OCI-LY1 (cell line): ENCODE measurements at regions not wholly inside any gene's neighbourhood (a gene's known extent, or its start where the extent isn't known, plus 50 kb on each side); places are given as distances from the start of the nearest gene placed in this dataset.

Source experiments
- H2AFZ ChIP-seq: fragments of 200-600 bp; sonication (generic), shearing (Covaris generic); 2 replicates; pipeline ENCODE4 v1.6.0; 2014; ENCODE audit warnings: antibody characterized with exemption, mild to moderate bottlenecking, low read length
- H3F3A ChIP-seq: fragments of 200-600 bp; sonication (generic), shearing (Covaris generic); 2 replicates; pipeline ENCODE4 v1.6.0; 2014; ENCODE audit warnings: mild to moderate bottlenecking, antibody characterized with exemption, low read length, moderate library complexity; ENCODE audit not compliant: insufficient read depth
- H3K27ac ChIP-seq: fragments of 200-600 bp; sonication (generic); 2 replicates; pipeline ENCODE4 v1.5.1; 2014; ENCODE audit warnings: low read length, mixed run types, mild to moderate bottlenecking, low read depth; ENCODE audit not compliant: poor library complexity, severe bottlenecking
- H3K27me3 ChIP-seq: fragments of 200-600 bp; sonication (generic); 2 replicates; pipeline ENCODE4 v1.6.0; 2014; ENCODE audit warnings: antibody characterized with exemption, mild to moderate bottlenecking, low read length, moderate library complexity; ENCODE audit not compliant: insufficient read depth
- H3K36me3 ChIP-seq: fragments of 200-600 bp; sonication (generic); 2 replicates; pipeline ENCODE4 v1.6.1; 2014; ENCODE audit warnings: mild to moderate bottlenecking, antibody characterized with exemption, low read length, moderate library complexity, mixed read lengths; ENCODE audit not compliant: insufficient read depth
- H3K4me1 ChIP-seq: fragments of 200-600 bp; sonication (generic); 2 replicates; pipeline ENCODE4 v1.5.1; 2014; ENCODE audit warnings: mild to moderate bottlenecking, low read length, moderate library complexity; ENCODE audit not compliant: insufficient read depth, severe bottlenecking
- H3K4me2 ChIP-seq: fragments of 200-600 bp; sonication (generic), shearing (Covaris generic); 2 replicates; pipeline ENCODE4 v1.6.1; 2014; ENCODE audit warnings: low read length
- H3K4me3 ChIP-seq: fragments of 200-600 bp; sonication (generic); 2 replicates; pipeline ENCODE4 v1.5.1; 2014; ENCODE audit warnings: low read length, low read depth, mild to moderate bottlenecking, mixed read lengths; ENCODE audit not compliant: poor library complexity, severe bottlenecking
- H3K79me2 ChIP-seq: fragments of 200-600 bp; shearing (Covaris generic); 2 replicates; pipeline ENCODE4 v1.6.1; 2016; ENCODE audit warnings: mixed run types, low read length, mixed read lengths; ENCODE audit not compliant: insufficient read depth
- H3K9ac ChIP-seq: fragments of 200-600 bp; sonication (generic), shearing (Covaris generic); 2 replicates; pipeline ENCODE4 v1.6.1; 2014; ENCODE audit warnings: mild to moderate bottlenecking, low read length, mixed read lengths
- H3K9me2 ChIP-seq: fragments of 200-600 bp; sonication (generic), shearing (Covaris generic); 2 replicates; pipeline ENCODE4 v1.6.1; 2014; ENCODE audit warnings: low read depth, mild to moderate bottlenecking, low read length, mixed read lengths
- H3K9me3 ChIP-seq: fragments of 200-600 bp; shearing (Covaris generic); 2 replicates; pipeline ENCODE4 v1.6.1; 2014; ENCODE audit warnings: low read length, mixed read lengths
- H4K20me1 ChIP-seq: fragments of 200-600 bp; sonication (generic), shearing (Covaris generic); 2 replicates; pipeline ENCODE4 v1.6.0; 2016; ENCODE audit warnings: mild to moderate bottlenecking, low read length; ENCODE audit not compliant: insufficient read depth
- CTCF ChIP-seq: fragments of 200-600 bp; sonication (generic), shearing (Covaris generic); IDR thresholded peaks from 2 replicates; pipeline ENCODE4 v1.5.1; 2017; ENCODE audit warnings: mild to moderate bottlenecking, antibody characterized with exemption, low read length, moderate library complexity, mixed read lengths
- EZH2 ChIP-seq: fragments of 200-600 bp; sonication (generic), shearing (Covaris generic); IDR thresholded peaks from 2 replicates; pipeline ENCODE4 v1.8.0; 2017; ENCODE audit warnings: borderline replicate concordance, mixed run types, mild to moderate bottlenecking, antibody characterized with exemption, low read length, moderate library complexity, mixed read lengths

GRCh38 chr4:163679189-163679588 lies 184.7 kb downstream of the TMA16 start:
- H3K36me3 ChIP-seq, result no peaks in the 10 kb centered on the region
- H3K9me3 ChIP-seq, result no peaks in the 10 kb centered on the region
- H3K4me2 ChIP-seq, result no peak overlapping the region
- no peaks in the 10 kb centered on the region; the same call in 1 of the 2 replicates for H3F3A ChIP-seq
- H3K9me2 ChIP-seq, result no peaks in the 10 kb centered on the region
- H2AFZ ChIP-seq, result peak overlapping the region; percentile 35; the same call in 1 of the 2 replicates
- H3K79me2 ChIP-seq, result no peaks in the 10 kb centered on the region
- TF ChIP-seq CTCF (peak; percentile 51), EZH2 (no peak)
- H3K27ac ChIP-seq, result no peak overlapping the region
- H4K20me1 ChIP-seq, result no peaks in the 10 kb centered on the region
- H3K4me3 ChIP-seq, result no peak overlapping the region
- H3K4me1 ChIP-seq, result peaks cover 8% of the 10 kb centered on the region
- H3K9ac ChIP-seq, result no peak overlapping the region
- H3K27me3 ChIP-seq, result no peaks in the 10 kb centered on the region

- Histone ChIP-seq H2AFZ (peak overlapping the region; percentile 76; the same call in 1 of the 2 replicates), H3K36me3 (no peaks in the 10 kb centered on the region), H3K9me3 (no peaks in the 10 kb centered on the region), H4K20me1 (no peaks in the 10 kb centered on the region), H3K9me2 (no peaks in the 10 kb centered on the region), H3K9ac (no peak overlapping the region; the same call in 1 of the 2 replicates), H3F3A (no peaks in the 10 kb centered on the region; the same call in 1 of the 2 replicates), H3K27me3 (no peaks in the 10 kb centered on the region), H3K79me2 (no peaks in the 10 kb centered on the region), H3K27ac (peak overlapping the region; percentile 31), H3K4me1 (peaks cover 4% of the 10 kb centered on the region), H3K4me2 (no peak overlapping the region), H3K4me3 (no peak overlapping the region)
- TF ChIP-seq EZH2, result no peak
- TF ChIP-seq CTCF, result no peak
Observed at GRCh38 chr4:163680386-163681098, 186.1 kb downstream of the TMA16 start.

GRCh38 chr4:163681208-163681821 lies 186.8 kb downstream of the TMA16 start:
- H4K20me1 ChIP-seq, result no peaks in the 10 kb centered on the region
- H3K27ac ChIP-seq, result no peak overlapping the region
- no peaks in the 10 kb centered on the region; the same call in 1 of the 2 replicates for H3F3A ChIP-seq
- H3K79me2 ChIP-seq, result no peaks in the 10 kb centered on the region
- no peak overlapping the region for H3K4me3 ChIP-seq
- H3K36me3 ChIP-seq, result no peaks in the 10 kb centered on the region
- no peak overlapping the region for H3K9ac ChIP-seq
- no peaks in the 10 kb centered on the region for H3K27me3 ChIP-seq
- H3K9me2 ChIP-seq, result no peaks in the 10 kb centered on the region
- peak; percentile 81 for TF ChIP-seq CTCF
- TF ChIP-seq EZH2, result no peak
- H3K9me3 ChIP-seq, result no peaks in the 10 kb centered on the region
- H3K4me1 ChIP-seq, result peaks cover 4% of the 10 kb centered on the region
- H3K4me2 ChIP-seq, result no peak overlapping the region
- H2AFZ ChIP-seq, result no peak overlapping the region
